ENCODE measurements at regions not wholly inside any gene's neighbourhood (a gene's known extent, or its start where the extent isn't known, plus 50 kb on each side); places are given as distances from the start of the nearest gene placed in this dataset.

DNA sequence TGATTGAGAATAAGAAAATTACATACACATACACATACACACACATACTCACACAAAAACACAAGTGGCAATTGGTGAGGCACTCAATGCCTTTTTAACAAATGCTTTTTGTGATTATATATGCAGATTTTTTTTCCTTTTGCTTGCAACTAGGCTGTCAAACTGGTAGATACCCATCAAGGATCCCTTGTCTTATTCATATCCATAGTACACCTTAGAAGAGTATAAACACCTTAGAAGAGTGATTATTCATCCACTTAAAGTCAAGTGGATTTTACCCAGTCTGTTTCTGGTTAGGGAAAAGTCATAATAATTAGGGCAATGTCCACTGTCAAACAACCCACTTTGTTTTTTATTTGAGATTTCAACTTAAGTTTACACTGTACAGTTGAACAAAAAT, 1773.4 kb upstream of the MIR17HG start:
- Histone ChIP-seq H3K36me3 (no peaks in the 10 kb centered on the region), H3K27ac (no peak overlapping the region), H3K9me3 (no peaks in the 10 kb centered on the region), H3K4me1 (ENCODE audit: control insufficient read depth in 1 of 2, low read depth in 2 of 2) (no peaks in the 10 kb centered on the region), H3K4me3 (no peak overlapping the region), H3K27me3 (replicated peaks; ENCODE audit: insufficient read depth) (no peaks in the 10 kb centered on the region)
- TF ChIP-seq, protein P1, sequence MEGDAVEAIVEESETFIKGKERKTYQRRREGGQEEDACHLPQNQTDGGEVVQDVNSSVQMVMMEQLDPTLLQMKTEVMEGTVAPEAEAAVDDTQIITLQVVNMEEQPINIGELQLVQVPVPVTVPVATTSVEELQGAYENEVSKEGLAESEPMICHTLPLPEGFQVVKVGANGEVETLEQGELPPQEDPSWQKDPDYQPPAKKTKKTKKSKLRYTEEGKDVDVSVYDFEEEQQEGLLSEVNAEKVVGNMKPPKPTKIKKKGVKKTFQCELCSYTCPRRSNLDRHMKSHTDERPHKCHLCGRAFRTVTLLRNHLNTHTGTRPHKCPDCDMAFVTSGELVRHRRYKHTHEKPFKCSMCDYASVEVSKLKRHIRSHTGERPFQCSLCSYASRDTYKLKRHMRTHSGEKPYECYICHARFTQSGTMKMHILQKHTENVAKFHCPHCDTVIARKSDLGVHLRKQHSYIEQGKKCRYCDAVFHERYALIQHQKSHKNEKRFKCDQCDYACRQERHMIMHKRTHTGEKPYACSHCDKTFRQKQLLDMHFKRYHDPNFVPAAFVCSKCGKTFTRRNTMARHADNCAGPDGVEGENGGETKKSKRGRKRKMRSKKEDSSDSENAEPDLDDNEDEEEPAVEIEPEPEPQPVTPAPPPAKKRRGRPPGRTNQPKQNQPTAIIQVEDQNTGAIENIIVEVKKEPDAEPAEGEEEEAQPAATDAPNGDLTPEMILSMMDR (IDR thresholded peaks at IDR 0.05) = no peak
- ATAC-seq (ENCODE audit: insufficient number of reproducible peaks, low FRiP score, low read depth) (no peak), DNase-seq (ENCODE audit: low spot score) (no peak)

DNA sequence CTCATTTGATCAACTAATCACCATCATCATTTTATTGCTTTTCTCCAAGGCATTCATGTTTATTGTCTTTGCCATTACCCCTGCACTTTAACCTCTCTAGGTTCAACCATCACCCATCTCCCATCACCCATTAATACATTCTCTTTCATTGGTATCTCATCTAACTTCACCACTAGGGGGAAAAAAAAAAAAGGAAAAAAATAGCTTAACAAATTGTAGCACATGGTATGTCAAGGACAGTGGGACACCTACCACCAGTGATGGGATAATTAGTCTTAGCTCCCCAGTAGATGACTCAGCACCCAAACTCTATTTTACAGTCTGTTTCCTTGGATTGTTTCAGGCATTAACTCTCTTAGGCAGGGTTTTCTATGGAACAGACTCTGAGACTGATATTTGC, 1770.2 kb upstream of the MIR17HG start:
- H3K4me3 ChIP-seq = no peak overlapping the region
- no peaks in the 10 kb centered on the region for H3K9me3 ChIP-seq
- ATAC-seq (ENCODE audit: insufficient number of reproducible peaks, low FRiP score, low read depth) = no peak
- TF ChIP-seq, protein P1 (IDR thresholded peaks at IDR 0.05) = no peak
- H3K27ac ChIP-seq = no peak overlapping the region
- no peak for DNase-seq (ENCODE audit: low spot score)
- no peaks in the 10 kb centered on the region for H3K4me1 ChIP-seq (ENCODE audit: control insufficient read depth in 1 of 2, low read depth in 2 of 2)
- no peaks in the 10 kb centered on the region for H3K27me3 ChIP-seq (replicated peaks; ENCODE audit: insufficient read depth)
- no peaks in the 10 kb centered on the region for H3K36me3 ChIP-seq

DNA sequence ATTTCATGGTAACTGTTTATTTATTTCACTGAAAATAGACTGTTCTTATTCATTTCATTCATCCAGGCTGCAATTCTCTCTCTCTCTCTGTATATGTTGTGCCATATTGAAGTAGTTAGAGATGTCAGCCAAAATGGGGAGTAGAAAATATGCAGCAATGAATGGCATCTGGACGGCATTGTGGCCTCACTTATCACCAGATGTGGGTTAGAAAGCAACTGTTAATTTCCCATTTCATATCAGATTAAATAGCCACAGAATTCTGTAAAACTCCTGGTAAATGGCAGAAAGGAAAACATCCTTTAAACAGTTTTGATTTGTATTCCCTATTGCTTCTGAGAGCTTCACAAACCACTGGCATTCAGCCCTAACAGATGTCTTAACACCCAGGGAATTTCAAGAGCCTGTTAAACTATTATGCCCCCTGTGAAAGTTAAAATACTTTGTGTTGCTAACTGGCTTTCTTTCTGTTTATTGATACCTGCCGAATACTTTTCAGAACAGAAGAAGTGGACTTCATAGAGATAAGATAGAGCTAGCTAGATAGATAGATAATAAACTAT, 1763.3 kb upstream of the MIR17HG start:
- DNase-seq (ENCODE audit: low spot score) (no peak), ATAC-seq (ENCODE audit: insufficient number of reproducible peaks, low FRiP score, low read depth) (no peak)
- Histone ChIP-seq H3K4me3 (no peak overlapping the region), H3K27ac (no peak overlapping the region), H3K27me3 (replicated peaks; ENCODE audit: insufficient read depth) (no peaks in the 10 kb centered on the region), H3K36me3 (no peaks in the 10 kb centered on the region), H3K4me1 (ENCODE audit: control insufficient read depth in 1 of 2, low read depth in 2 of 2) (no peaks in the 10 kb centered on the region), H3K9me3 (no peaks in the 10 kb centered on the region)
- TF ChIP-seq, protein P1 (IDR thresholded peaks at IDR 0.05) = no peak

DNA sequence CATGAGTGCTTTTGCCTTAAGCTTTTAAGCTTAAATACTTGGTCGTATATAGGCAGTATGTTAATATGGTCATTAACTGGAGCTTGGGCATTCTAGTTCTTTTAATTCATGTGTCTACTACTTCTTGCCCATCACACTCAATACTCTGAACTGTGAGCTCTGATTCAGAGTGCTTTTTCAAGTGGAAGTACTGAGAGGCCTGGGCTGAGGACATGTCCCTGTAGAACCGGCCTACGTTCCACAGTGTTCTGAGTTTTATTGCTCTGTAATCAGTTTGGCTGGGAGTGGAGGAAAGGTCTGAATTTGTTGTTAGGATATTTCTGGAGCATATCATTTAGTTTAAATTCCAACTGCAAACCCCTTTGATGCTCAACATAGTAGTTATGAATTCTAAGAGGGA, 1744.8 kb upstream of the MIR17HG start:
- H3K36me3 ChIP-seq = no peaks in the 10 kb centered on the region
- H3K4me3 ChIP-seq = no peak overlapping the region
- no peaks in the 10 kb centered on the region for H3K9me3 ChIP-seq
- TF ChIP-seq, protein P1 (IDR thresholded peaks at IDR 0.05) = no peak
- no peaks in the 10 kb centered on the region for H3K4me1 ChIP-seq (ENCODE audit: control insufficient read depth in 1 of 2, low read depth in 2 of 2)
- no peak overlapping the region for H3K27ac ChIP-seq
- DNase-seq (ENCODE audit: low spot score) (no peak), ATAC-seq (ENCODE audit: insufficient number of reproducible peaks, low FRiP score, low read depth) (no peak)
- H3K27me3 ChIP-seq (replicated peaks; ENCODE audit: insufficient read depth) = no peaks in the 10 kb centered on the region

DNA sequence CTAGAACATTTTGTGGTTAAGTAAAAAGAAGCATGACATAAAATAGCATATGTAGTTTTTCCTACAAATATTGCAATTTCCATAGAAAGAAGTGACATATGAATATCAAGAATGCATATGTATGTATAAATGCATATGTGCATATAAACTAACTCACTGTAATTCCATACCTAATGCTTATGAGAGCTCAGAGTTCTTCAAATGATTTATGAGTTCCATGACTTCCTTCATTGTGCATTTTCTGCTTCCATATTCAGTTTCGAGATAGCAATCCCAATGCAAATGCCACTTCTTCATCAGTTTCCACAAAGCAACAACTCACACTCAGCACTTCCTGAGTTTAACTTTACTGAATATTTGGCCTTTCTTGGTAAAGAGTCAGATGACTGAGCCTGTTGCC, 1744.3 kb upstream of the MIR17HG start:
- no peak for ATAC-seq (ENCODE audit: insufficient number of reproducible peaks, low FRiP score, low read depth)
- no peak for DNase-seq (ENCODE audit: low spot score)

More for the DNA sequence above, 1744.3 kb upstream of the MIR17HG start:
- Histone ChIP-seq H3K27ac (no peak overlapping the region), H3K4me1 (ENCODE audit: control insufficient read depth in 1 of 2, low read depth in 2 of 2) (no peaks in the 10 kb centered on the region), H3K4me3 (no peak overlapping the region), H3K27me3 (replicated peaks; ENCODE audit: insufficient read depth) (no peaks in the 10 kb centered on the region), H3K36me3 (no peaks in the 10 kb centered on the region), H3K9me3 (no peaks in the 10 kb centered on the region)
- TF ChIP-seq, protein P1 (IDR thresholded peaks at IDR 0.05) = no peak

All from thoracic aorta (tissue), 2 donors.